Daoy (cell line): ENCODE measurements at regions not wholly inside any gene's neighbourhood (a gene's known extent, or its start where the extent isn't known, plus 50 kb on each side); places are given as distances from the start of the nearest gene placed in this dataset.
"Not testable (repeated sequence)": the region's sequence is repeated elsewhere in the genome, so short reads cannot be mapped to it uniquely, and the experiment has no call there.

Experiments used
- DNase-seq: peaks from one replicate; pipeline ENCODE4 v3.0.0-alpha.2; 2015; ENCODE audit warnings: low read depth

DNA sequence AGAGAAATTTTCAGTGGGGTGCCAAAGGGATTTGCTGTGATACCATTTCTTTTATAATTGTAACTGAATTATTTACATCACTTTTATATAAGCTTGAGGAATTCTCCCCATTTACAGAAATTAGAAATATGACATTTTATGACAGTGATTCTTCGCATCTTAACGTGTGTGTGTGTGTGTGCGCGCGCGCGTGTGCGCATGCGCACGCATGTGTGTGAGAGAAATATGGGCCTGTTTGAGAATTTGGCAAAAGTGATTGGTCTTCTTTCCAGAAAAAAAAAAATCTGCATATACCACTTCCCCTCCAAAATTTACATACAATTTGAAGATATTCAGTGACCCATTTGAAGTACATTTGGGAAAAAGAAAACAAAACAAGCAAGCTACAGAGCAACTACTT lies 190.7 kb upstream of the PDE4D start:
- no peak for DNase-seq

DNA sequence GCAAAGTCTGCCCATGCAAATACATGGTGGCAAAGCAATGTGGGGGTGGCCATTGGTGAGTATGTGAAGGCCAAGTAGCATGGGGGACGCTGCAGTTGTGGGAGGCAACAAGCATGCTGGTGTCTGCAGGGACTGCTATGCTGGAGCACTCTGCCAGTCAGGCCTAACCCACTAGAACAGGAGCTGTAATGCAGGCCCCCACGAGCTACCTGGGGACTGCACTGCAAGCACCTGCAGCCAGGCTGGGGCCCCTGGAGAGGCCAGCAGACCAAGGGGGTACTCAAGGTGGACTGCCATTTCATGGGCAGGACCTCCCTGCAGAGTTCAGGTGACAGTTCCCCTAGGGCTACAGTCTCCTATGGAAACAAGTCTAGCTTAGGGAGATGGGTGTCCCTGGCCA lies 183.8 kb upstream of the PDE4D start:
- DNase-seq, result no peak

DNA sequence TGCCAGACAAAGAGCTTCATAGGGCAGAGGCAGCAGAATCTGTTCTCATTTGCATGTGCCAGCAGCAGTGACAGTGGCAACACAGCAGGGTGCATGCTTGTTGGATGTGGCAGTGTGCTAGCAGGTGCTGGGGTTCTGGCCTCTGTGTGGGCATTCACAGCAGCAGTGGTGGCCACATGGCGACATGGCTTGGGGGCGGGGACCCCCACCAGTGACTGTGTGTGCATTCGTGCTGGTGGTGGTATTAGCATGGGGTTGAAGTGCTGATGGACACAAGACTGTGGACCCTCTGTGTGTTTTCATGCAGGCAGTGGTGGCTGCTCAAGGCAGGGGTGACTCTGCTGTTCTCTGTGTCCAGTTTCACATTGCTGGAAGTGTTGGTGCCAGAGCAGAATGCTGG lies 183.2 kb upstream of the PDE4D start:
- no peak for DNase-seq

DNA sequence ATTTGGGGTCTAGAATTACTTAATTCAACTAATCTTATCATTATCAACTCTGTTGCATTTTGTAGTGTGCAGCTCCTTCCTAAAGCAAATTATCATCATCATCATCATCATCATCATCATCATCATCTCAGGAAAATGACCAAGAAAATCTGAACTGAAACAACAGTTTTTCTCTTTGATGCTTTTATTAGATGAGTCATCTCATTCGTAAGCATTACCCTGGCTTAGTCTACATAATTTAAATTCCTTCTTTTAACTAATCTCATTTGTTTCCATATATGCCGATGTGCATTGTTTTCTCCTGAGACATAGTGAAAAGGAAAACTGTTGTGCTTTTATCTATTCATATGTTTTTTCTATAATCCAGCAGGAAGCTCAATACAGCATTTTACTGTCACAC lies 173.0 kb upstream of the PDE4D start:
- DNase-seq, result no peak

DNA sequence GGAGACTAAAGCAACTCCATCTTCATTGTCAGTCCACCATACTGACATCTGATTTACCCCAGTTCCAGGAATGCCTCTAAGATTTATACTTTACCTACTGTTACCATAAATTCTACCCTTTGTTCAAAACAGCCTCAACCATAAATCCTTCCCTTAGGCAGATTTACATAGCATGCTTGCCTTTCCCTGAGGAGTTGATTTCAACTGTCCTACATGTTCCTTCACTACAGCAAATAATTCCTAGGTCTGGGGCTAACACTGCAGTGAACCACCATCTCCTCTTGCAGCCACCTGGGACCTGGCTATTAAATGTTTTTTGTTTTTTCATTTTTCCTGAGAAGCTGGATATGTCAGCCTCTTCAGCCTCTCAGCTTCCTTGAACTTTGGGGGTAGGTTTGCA lies 166.9 kb upstream of the PDE4D start:
- no peak for DNase-seq

DNA sequence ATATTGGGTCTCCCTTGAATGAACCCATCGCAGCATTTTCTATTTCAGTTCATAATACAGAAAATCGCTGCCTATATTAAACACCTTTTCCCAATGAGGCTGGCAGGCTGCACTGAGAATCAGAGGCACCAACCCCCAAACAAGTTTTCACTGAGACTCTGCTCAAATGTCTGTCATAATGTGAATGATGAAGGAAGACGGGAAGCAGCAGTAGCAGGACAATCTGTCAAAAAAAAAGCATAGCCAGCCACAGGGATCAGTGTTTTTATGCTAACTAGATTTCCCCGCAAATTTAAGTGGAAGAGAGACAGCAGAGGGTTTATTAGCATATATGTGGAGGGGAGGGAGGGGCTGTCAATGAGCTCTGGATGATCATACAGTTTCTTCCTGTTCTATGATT lies 162.7 kb upstream of the PDE4D start:
- DNase-seq, result no peak

DNA sequence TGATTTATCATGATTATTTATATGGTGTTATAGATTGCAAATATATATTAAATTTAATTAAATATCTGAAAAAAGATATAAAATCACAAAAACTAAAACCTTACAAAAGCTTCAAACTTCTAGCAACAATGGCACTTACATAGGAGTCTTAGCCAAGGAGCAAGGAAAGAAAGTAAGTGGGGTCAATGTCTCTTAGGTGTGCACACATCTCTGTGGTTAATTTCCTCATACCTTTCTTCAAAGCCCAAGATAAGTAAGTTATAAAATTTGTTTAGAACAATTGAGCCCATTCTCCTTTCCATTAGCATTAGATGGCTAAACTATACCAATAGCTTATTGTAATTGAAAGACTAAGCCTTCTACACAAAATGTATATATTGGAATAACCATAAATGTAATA lies 161.6 kb upstream of the PDE4D start:
- DNase-seq, result no peak

DNA sequence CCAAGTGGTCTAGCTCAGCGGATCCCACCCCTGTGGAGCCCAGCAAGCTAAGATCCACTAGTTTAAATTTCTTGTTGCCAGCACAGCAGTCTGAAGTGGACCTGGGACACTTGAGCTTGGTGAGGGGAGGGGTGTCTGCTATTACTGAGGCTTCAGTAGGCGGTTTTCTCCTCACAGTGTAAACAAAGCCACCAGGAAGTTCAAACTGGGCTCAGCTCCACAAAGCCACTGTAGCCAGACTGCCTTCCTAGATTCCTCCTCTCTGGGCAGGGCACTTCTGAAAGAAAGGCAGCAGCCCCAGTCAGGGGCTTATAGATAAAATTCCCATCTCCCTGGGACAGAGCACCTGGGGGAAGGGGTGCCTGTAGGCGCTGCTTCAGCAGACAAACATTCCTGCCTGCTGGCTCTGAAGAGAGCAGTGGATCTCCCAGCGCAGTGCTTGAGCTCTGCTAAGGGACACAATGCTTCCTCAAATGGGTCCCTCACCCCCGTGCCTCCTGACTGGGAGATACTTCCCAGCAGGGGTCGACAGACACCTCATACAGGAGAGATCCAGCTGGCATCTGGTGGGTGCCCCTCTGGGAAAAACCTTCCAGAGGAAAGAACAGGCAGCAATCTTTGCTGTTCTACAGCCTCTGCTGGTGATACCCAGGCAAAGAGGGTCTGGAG lies 148.6 kb upstream of the PDE4D start:
- not testable (repeated sequence) for DNase-seq

DNA sequence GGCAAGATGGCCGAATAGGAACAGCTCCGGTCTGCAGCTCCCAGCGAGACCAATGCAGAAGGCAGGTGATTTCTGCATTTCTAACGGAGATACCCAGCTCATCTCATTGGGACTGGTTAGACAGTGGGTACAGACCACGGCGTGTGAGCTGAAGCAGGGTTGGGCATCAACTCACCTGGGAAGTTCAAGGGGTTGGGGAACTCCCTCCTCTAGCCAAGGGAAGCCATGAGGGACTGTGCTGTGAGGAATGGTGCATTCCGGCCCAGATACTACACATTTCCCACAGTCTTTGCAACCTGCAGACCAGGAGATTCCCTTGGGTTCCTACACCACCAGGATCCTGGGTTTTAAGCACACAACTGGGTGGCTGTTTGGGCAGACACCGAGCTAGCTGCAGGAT lies 148.0 kb upstream of the PDE4D start:
- not testable (repeated sequence) for DNase-seq

DNA sequence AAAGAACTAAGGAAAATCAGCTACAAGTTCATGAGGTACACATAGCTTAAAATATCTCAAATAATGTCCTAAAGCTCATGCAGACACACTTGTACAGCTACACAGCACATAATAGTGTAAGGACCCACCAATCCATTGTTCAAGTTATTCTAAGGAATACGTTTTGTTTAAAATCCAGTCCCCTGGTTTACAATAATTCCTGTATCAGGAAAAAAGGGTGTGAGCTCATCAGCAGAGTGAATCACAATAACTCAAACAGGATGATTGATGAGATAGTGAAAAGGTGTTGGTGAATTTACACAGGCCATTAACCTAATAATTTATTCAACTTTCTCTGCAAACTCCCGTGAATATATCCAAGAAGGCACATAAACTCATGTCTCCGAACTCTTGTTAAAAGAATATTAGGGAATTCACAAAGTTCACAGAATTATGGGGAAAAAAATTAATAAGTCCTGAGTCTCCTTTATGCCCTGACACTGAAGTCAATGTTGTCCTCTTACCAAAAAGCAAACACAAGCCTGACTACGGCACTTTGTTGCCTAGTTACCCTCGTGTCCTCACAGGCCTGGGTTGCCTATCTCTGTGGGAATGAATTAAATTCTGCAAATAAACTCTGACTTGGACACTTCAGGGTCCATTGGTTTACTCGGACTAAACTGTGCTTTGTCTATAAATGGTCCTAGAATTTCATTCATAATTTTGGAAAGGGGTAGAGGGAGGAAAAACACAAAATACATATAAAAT lies 142.8 kb upstream of the PDE4D start:
- no peak for DNase-seq

DNA sequence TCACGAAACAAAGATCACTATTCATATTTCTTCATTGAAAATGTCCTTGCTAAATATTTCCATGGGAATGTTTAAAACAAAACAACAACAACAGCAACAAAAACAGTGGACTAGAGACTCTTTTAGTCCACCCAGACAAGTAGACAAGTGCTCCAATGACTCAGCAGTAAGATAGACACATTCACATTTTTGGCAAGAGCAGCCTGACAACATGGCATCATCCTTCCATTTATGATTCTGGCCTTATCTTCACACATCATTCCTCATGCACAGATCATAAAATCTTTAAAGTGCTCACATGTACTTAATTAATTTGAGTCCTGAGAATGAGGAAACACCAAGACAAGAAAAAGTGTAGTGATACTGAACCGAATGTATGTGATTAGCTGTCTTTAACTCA lies 132.6 kb upstream of the PDE4D start:
- DNase-seq, result no peak

DNA sequence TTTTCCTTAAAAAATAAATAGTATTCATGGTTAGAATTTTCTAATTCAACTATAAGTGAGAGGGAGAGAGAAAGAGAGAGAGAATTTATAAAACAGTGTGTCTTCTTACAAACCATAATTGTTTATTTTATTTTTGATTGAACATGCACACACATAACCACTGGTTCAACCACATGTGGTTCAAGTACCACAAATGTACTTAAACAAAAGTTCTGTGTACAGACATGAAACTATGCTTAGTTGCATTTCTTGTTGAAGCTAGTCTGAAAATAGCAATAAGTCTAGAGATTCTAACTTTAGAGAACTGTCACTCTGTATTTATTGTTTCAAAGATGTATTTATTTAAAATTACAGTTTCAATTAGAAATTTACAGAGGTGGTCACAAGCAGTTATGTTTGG lies 130.6 kb upstream of the PDE4D start:
- DNase-seq, result no peak

DNA sequence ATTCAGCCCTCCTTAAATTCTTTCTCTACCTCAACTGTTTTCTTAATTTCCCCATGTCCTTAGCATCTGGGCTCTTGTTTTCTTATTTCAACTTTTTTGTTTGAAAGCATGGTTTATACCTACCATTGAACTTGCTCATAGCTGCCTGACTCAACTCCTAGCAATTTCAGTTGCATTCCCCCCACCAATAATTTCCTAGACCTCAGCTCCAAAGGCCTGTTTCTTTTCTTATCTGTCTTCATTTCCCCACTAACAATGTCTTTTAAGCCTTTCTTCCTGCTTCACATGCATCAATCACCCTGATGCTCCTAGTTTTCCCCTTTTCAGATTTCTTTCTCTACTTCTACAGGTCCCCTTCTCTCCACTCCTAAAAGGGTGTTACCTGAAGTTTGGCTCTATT lies 129.7 kb upstream of the PDE4D start:
- DNase-seq, result no peak

DNA sequence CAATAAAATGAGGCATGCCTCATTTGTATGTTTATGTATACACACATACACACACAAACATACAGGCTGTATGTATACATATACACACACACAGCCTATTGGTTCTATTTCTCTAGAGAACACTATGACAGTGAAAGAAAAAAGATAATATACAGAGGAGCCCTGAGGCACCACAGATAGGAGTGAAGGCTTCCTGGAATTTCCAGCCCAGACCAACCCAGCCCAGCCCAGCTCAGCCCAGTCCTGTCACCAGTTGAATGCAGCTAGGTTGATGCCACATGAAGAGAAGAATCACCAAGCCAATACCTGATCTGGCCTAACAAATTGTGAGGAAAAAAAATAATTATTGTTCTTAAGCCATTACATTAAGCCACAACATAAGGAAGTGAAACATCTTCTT lies 126.9 kb upstream of the PDE4D start:
- no peak for DNase-seq

DNA sequence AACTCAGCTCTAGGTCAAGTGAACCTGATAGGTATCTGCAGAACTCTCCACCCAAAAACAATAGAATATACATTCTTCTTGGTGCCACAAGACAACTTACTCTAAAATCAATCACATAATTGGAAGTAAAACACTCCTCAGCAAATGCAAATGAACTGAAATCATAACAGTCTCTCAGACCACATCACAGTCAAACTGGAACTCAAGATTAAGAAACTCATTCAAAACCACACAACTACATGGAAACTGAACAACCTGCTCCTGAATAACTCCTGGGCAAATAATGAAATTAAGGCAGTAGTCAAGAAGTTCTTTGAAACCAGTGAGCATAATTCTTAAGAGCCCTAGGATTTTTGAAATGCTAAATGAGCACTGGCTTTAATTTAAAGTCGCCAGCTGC lies 125.4 kb upstream of the PDE4D start:
- DNase-seq, result not testable (repeated sequence)

DNA sequence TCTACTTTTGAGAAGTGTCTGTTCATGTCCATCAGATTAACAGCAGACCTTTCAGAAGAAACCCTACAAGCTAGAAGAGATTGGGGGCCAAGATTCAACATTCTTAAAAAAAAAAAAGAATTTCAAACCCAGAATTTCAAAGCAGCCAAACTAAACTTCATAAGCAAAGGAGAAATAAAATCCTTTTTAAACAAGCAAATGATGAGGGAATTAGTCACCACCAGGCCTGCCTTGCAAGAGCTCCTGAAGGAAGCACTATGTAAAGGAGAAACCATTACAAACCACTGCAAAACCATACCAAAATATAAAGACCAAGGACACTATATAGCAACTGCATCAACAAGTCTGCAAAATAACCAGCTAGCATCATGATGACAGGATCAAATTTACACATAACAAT lies 124.6 kb upstream of the PDE4D start:
- no peak for DNase-seq

DNA sequence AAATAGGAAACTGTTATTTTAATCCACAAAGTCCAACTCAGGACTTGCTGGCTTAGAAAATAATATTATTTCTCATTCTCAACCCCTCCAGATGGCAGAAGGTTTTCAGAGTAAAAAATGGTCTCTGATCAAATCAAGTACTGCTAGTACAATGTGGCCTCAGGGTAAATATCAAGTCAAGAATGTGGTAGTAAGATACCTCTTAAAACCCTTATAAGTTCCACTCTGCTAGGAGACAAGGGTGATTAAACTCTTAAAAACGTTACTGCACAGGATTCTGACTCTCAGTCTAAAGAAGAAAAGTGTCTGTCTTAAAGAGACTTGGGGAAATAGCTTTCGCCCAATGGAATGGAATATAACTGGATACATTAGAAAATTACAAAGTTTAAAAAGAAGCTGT lies 120.8 kb upstream of the PDE4D start:
- DNase-seq, result no peak

DNA sequence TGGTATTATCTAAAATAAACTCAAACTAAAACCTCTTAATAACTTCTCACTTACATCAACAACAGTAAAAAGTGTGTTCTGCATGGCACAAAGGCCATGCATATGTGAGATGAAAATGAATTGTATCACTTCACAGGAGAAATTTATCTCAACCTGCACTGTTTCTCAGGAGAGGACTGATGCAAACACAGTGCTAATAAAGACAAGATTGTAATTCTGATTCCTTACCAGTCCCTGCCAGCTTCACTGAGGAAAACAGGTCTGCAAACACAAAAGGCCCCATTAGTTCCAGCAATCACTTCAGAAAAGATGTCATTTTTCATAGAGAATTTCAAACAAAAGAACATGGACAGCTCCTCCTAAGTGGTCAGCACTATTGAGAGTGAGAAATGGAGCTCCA lies 117.3 kb upstream of the PDE4D start:
- DNase-seq, result no peak

DNA sequence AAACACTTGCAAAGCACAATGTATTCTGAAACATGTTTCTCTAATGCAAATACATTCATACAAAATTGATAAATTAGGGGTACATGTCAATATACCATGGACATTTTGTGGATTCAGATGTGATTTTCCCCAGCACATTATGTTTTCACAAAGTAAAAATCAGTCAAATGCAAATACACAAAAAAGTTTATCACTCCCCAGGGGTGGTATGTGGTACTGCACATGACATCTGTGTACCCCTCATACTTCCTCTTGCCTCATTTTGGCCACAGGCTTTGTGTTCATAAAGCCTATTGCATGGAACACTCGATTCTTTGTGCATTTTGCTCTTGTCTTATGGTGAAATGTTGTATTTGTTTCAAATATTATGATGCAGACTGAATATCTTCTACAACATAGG lies 116.8 kb upstream of the PDE4D start:
- DNase-seq, result no peak

DNA sequence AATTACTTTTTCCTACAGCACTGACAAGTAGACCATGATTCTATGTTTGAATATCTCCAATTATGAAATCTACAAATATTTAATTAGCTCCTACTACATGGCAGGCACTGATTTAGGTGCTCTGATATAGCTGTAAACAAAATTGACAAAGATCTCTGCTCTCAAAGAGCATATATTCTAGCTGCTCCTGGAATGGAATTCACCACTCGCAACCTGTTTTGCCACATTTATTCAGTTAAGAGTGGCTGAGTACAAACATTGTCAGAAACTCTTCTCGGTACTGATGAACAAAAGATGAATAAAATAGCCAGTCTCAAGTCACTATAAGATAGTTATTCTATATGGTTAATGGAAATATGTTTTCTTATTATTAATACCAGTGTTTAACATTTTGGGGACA lies 114.2 kb upstream of the PDE4D start:
- DNase-seq, result no peak

DNA sequence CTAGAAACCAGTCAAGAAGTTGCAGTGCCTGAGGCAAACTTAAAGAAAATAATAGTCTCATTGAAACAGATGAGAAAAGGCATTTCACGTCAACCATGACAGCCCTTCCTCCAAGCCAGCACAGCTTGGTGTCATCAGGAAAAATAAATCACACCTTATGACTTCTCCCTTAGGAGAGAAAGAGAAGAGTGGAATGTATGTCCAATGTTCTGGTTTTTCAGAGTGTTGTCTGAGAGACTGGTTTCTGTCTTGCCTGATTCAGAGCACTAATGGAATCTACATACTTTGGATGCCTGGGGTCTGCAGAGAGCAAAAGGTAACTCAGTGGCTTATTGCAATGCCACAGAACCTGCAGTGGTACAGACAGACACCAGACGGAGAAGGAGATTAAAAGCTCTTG lies 105.5 kb upstream of the PDE4D start:
- no peak for DNase-seq

DNA sequence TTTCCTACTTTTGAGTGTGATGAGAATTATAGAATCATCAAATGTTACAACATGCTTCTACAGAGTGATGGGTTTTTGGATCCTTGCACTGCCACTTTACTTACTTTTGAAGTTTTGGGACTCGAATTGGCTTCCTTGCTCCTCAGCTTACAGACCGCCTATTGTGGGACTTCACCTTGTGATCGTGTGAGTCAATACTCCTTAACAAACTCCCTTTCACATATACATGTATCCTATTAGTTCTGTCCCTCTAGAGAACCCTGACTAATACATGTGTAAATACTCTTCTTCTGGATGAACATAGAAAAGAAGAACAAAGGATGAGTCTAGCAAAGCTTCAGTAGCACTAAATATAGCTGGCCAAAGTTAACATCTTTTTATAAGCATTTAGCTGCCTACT lies 98.7 kb upstream of the PDE4D start:
- DNase-seq, result no peak

DNA sequence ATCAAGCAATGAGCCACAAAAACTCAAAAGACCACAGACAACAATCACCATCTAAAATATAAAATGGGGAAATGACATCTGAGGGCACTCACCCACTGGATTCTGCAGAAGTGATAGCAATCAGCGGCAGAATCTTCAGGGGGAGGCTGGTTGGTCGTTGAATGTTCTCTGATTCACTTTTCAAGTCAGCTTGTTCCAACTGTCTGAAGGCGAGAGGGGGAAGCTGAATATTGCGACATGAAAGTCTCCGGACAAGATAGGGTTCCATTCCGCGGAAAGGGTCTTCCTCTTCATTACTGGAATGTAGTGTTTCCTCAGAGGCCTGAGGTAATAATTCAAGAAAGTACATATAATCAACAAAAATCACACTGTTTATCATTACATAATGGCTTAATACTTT lies 94.9 kb upstream of the PDE4D start:
- DNase-seq, result no peak

DNA sequence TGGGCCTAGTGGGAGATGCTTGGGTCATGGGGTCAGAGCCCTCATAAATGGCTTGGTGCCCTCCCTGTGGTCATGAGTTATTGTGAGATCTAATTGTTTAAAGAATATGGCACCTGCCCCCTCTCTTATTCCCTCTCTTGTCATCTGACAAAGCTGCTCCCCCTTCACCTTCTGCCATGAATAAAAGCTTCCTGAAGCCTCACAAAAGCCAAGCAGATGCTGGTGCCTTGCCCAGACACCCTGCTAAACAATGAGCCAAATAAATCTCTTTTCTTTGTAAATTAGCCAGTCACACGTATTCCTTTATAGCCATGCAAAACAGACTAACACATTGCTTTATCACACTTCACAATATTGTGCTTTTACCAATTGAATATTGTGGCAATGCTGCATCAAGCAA lies 82.8 kb upstream of the PDE4D start:
- no peak for DNase-seq
